Small intestine (tissue), 7 donors: ENCODE measurements at regions not wholly inside any gene's neighbourhood (a gene's known extent, or its start where the extent isn't known, plus 50 kb on each side); places are given as distances from the start of the nearest gene placed in this dataset.
A peak's percentile ranks its signal among the peaks of the same experiment; 100 is the strongest.

Source experiments
- DNase-seq, 2 donors: peaks; one replicate each; pipeline versions ENCODE4 v3.0.0 to v3.0.0-alpha.2; 2013
- FAIRE-seq: peaks from 2 replicates; lab custom pipeline; 2012; peaks lifted over from hg19 to GRCh38; lab: Jason Lieb, UNC
- H3K27ac ChIP-seq, 3 donors: one replicate each; pipeline ENCODE4 v1.5.1; 2013; ENCODE audit warnings: low read length in 2 of 3, mild to moderate bottlenecking in 2 of 3, control low read depth in 1 of 3, inconsistent platforms in 1 of 3, low read depth in 1 of 3, moderate library complexity in 1 of 3
- H3K27me3 ChIP-seq, 3 donors: one replicate each; pipeline ENCODE4 v1.6.1; 2013; ENCODE audit warnings: low read length in 3 of 3, inconsistent platforms in 1 of 3; ENCODE audit not compliant: control insufficient read depth in 3 of 3, insufficient read depth in 3 of 3
- H3K36me3 ChIP-seq, 3 donors: one replicate each; pipeline ENCODE4 v1.6.1; 2013; ENCODE audit warnings: low read length in 3 of 3, inconsistent platforms in 1 of 3, low read depth in 1 of 3, mild to moderate bottlenecking in 1 of 3, moderate library complexity in 1 of 3; ENCODE audit not compliant: control insufficient read depth in 3 of 3, insufficient read depth in 2 of 3
- H3K4me1 ChIP-seq, 3 donors: one replicate each; pipeline ENCODE4 v1.6.1; 2013; ENCODE audit warnings: low read length in 2 of 3, inconsistent platforms in 1 of 3, low read depth in 1 of 3, mild to moderate bottlenecking in 1 of 3, moderate library complexity in 1 of 3; ENCODE audit not compliant: control insufficient read depth in 3 of 3, insufficient read depth in 2 of 3
- H3K4me3 ChIP-seq, 3 donors: one replicate each; pipeline ENCODE4 v1.5.1; 2013; ENCODE audit warnings: low read length in 3 of 3, control low read depth in 1 of 3, inconsistent platforms in 1 of 3, low read depth in 1 of 3, mild to moderate bottlenecking in 1 of 3, moderate library complexity in 1 of 3
- H3K9me3 ChIP-seq, 2 donors: one replicate each; pipeline ENCODE4 v1.6.1; 2013; ENCODE audit warnings: low read depth in 1 of 2, low read length in 1 of 2; ENCODE audit not compliant: control insufficient read depth in 2 of 2, insufficient read depth in 1 of 2
- WGBS, 3 donors: extraction: QIAGEN DNeasy Blood & Tissue Kit; methylation state at CpG; one replicate each; pipeline ENCODE4 v1.1.7; 2013; 5-methylcytosine and 5-hydroxymethylcytosine counted together
- donor health status: healthy with polysubstance abuse.
- donor health status: control.
- donor health status: control.
- donor health status: Bipolar disorder and iron deficiency.
- donor health status: healthy.

DNA sequence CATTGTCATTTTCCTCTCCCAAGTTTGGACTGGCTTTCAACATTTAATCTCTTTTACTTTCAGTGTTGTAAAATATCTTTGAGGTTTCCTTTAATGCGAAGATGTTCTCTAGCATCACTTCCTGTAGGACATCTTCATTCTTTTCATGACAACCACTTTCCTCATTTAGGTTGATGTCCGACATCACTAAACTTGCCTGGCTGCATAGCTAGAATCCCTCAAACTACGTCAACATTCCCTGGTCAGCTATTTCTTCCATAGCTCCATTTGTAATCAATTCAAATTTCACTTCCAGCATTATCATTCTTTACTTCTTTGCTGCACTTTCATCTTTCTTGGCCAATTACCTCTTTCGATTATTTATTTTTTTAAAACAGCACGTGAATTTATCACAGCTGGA lies 198.6 kb upstream of the EMCN start:
- Histone ChIP-seq H3K27me3 (no peaks in the 10 kb centered on the region), H3K4me1 (no peaks in the 10 kb centered on the region), H3K9me3 (no peaks in the 10 kb centered on the region), H3K36me3 (no peaks in the 10 kb centered on the region), H3K27ac (no peak overlapping the region), H3K4me3 (no peak overlapping the region)
- FAIRE-seq (no peak), DNase-seq (no peak)
- WGBS, 3 donors, result 87 to 89% (median 88%) methylated on average over 5 of the region's 5 CpGs

- FAIRE-seq (no peak), DNase-seq (peak in 1 of 2 donors; percentile 13)
- Histone ChIP-seq H3K4me3 (no peak overlapping the region), H3K9me3 (no peaks in the 10 kb centered on the region), H3K27ac (no peak overlapping the region), H3K4me1 (peaks cover 0 to 4% (median 0%) of the 10 kb centered on the region in 3 donors), H3K27me3 (no peaks in the 10 kb centered on the region), H3K36me3 (no peaks in the 10 kb centered on the region)
- WGBS, 3 donors, result 41 to 68% (median 49%) methylated on average over 4 of the region's 4 CpGs
These were observed 191.0 kb upstream of the EMCN start for GRCh38 chr4:100708776-100709175.

- H3K36me3 ChIP-seq, result no peaks in the 10 kb centered on the region
- H3K4me1 ChIP-seq, result peaks cover 0 to 4% (median 0%) of the 10 kb centered on the region in 3 donors
- no peak for FAIRE-seq
- H3K9me3 ChIP-seq, result no peaks in the 10 kb centered on the region
- no peak overlapping the region for H3K27ac ChIP-seq
- H3K27me3 ChIP-seq, result no peaks in the 10 kb centered on the region
- 92 to 100% (median 96%) methylated on average over 1 of the region's 1 CpG for WGBS, 3 donors
- DNase-seq, result no peak
- H3K4me3 ChIP-seq, result no peak overlapping the region
These were observed 190.0 kb upstream of the EMCN start for GRCh38 chr4:100707786-100708185.

- no peaks in the 10 kb centered on the region for H3K9me3 ChIP-seq
- 15 to 28% (median 26%) methylated on average over 4 of the region's 4 CpGs for WGBS, 3 donors
- no peaks in the 10 kb centered on the region for H3K27me3 ChIP-seq
- H3K27ac ChIP-seq, result no peak overlapping the region
- no peak for DNase-seq
- H3K4me3 ChIP-seq, result no peak overlapping the region
- no peaks in the 10 kb centered on the region for H3K36me3 ChIP-seq
- FAIRE-seq, result no peak
- H3K4me1 ChIP-seq, result no peaks in the 10 kb centered on the region
These were observed 178.7 kb upstream of the EMCN start for GRCh38 chr4:100696531-100696930.

DNA sequence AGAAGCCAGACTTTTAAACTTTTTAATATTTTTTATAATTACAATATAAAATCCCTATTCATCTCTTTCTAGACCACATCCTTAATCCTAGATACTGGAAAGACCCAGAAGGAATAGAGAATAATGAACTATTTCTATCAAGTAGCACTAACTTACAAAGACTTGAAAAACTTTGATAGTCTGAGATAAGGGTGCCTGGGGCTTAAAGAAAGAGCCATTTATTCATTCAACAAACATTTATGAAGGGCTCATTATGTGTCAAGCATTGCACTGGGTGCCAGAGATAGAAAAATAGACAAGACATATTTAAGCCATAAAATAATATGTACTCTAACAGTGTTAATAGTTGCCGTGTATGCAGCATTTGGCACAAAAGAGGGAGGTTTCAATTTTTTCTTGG lies 178.0 kb upstream of the EMCN start:
- no peaks in the 10 kb centered on the region for H3K4me1 ChIP-seq
- no peak for DNase-seq
- 32 to 74% (median 54%) methylated on average over 1 of the region's 1 CpG for whole genome bisulfite sequencing, 3 donors
- H3K27ac ChIP-seq, result no peak overlapping the region
- H3K4me3 ChIP-seq, result no peak overlapping the region
- H3K27me3 ChIP-seq, result no peaks in the 10 kb centered on the region
- H3K36me3 ChIP-seq, result no peaks in the 10 kb centered on the region
- no peak for FAIRE-seq
- H3K9me3 ChIP-seq, result no peaks in the 10 kb centered on the region

GRCh38 chr4:100695039-100695654 lies 177.3 kb upstream of the EMCN start:
- Histone ChIP-seq H3K27ac (no peak overlapping the region), H3K9me3 (no peaks in the 10 kb centered on the region), H3K36me3 (no peaks in the 10 kb centered on the region), H3K4me3 (no peak overlapping the region), H3K27me3 (no peaks in the 10 kb centered on the region), H3K4me1 (no peaks in the 10 kb centered on the region)
- DNase-seq (no peak), FAIRE-seq (no peak)
- WGBS, 3 donors, result 40 to 55% (median 50%) methylated on average over 3 of the region's 3 CpGs

DNA sequence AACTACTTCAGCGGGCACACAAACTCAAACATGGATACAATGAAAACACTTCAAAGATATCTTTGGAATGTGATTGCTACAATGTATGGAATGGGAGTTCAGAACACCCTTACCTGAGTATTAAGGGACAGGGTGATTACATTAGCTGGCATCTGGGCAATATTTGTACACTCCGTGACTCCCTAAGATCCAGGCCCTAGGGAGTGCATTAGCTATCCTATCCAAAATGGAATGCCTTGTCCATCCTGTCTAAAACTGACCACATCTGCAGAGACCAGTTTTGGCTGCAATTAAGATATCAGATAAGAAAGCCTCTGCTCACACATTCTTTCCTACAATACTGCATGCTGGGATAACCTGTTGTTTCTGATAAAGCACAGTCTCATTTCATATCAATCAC lies 176.6 kb upstream of the EMCN start:
- H3K27ac ChIP-seq, result no peak overlapping the region
- H3K27me3 ChIP-seq, result no peaks in the 10 kb centered on the region
- no peak overlapping the region for H3K4me3 ChIP-seq
- no peaks in the 10 kb centered on the region for H3K36me3 ChIP-seq
- DNase-seq (no peak), FAIRE-seq (no peak)
- WGBS, 3 donors, result 93 to 96% (median 95%) methylated on average over 2 of the region's 2 CpGs
- no peaks in the 10 kb centered on the region for H3K4me1 ChIP-seq
- H3K9me3 ChIP-seq, result no peaks in the 10 kb centered on the region

DNA sequence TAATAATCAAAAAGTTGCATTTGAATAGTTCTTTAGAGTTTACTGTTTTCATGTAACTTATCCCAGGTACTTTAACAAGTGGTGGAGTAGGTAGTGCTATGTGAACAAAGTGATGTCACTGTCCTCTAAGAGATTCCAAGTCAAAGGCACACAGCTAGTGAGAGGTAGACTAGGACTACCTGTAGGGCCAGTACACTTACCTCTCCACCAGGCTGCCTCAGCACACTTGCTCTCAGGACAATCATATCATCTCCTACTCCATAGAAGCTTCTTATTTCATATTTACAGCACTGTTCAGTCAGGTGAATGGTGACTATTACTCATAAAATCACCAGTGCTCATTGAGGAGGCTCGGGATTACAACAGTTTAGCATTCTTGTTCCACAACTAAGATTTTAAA lies 173.0 kb upstream of the EMCN start:
- Histone ChIP-seq H3K4me3 (no peak overlapping the region), H3K4me1 (no peaks in the 10 kb centered on the region), H3K27me3 (no peaks in the 10 kb centered on the region), H3K27ac (no peak overlapping the region), H3K9me3 (no peaks in the 10 kb centered on the region), H3K36me3 (no peaks in the 10 kb centered on the region)
- DNase-seq, result peak; percentile 2 to 6
- FAIRE-seq, result no peak
- WGBS, 3 donors, result 79 to 86% (median 84%) methylated on average over 1 of the region's 1 CpG

DNA sequence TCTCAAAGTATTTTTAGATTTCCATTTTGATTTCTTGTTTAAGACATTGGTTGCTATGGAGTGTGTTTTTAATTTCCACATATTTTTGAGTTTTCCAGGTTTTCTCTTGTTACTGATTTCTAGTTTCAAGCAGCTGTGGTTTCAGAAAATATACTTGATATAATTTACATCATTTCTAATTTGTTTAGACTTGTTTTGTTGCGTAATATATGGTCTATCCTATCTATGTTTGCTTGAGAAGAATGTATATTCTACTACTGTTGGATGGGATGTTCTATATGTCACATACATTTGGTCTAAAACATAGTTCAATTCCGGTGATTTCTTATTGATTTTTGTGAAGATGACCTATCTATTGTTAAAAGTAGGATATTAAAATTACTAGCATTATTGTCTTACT lies 170.5 kb upstream of the EMCN start:
- H3K4me3 ChIP-seq, result no peak overlapping the region
- DNase-seq (no peak), FAIRE-seq (no peak)
- H3K36me3 ChIP-seq, result no peaks in the 10 kb centered on the region
- WGBS, 3 donors, result 83 to 92% (median 85%) methylated on average over 2 of the region's 2 CpGs
- no peak overlapping the region for H3K27ac ChIP-seq
- no peaks in the 10 kb centered on the region for H3K27me3 ChIP-seq
- no peaks in the 10 kb centered on the region for H3K9me3 ChIP-seq
- H3K4me1 ChIP-seq, result no peaks in the 10 kb centered on the region
